ENCODE measurements at regions not wholly inside any gene's neighbourhood (a gene's known extent, or its start where the extent isn't known, plus 50 kb on each side); places are given as distances from the start of the nearest gene placed in this dataset.
"Not testable (repeated sequence)": the region's sequence is repeated elsewhere in the genome, so short reads cannot be mapped to it uniquely, and the experiment has no call there.

GRCh38 chr13:78047151-78047550 lies 128.5 kb upstream of the EDNRB start:
- Histone ChIP-seq H3K79me2 (ENCODE audit: insufficient read depth, low read length) (no peaks in the 10 kb centered on the region), H3K4me1 (ENCODE audit: insufficient read depth, low read length, severe bottlenecking) (no peaks in the 10 kb centered on the region), H3K9me3 (ENCODE audit: low read length) (no peaks in the 10 kb centered on the region), H3K27me3 (ENCODE audit: insufficient read depth, low read length) (no peaks in the 10 kb centered on the region), H3K27ac (ENCODE audit: low read depth, low read length, poor library complexity, severe bottlenecking) (no peak overlapping the region), H3K9me2 (ENCODE audit: low read depth, low read length) (no peaks in the 10 kb centered on the region), H3K9ac (ENCODE audit: low read length) (no peak overlapping the region), H4K20me1 (ENCODE audit: insufficient read depth, low read length) (no peaks in the 10 kb centered on the region), H3K4me3 (ENCODE audit: low read depth, low read length, poor library complexity, severe bottlenecking) (no peak overlapping the region), H3F3A (ENCODE audit: insufficient read depth, low read length) (no peaks in the 10 kb centered on the region), H2AFZ (ENCODE audit: low read length) (no peak overlapping the region), H3K36me3 (ENCODE audit: insufficient read depth, low read length) (no peaks in the 10 kb centered on the region), H3K4me2 (ENCODE audit: low read length) (no peak overlapping the region)
- no peak for TF ChIP-seq EZH2 (IDR thresholded peaks at IDR 0.05; ENCODE audit: borderline replicate concordance, low read length)
- no peak for TF ChIP-seq CTCF (IDR thresholded peaks at IDR 0.05; ENCODE audit: low read length)

GRCh38 chr13:78046331-78046730 lies 127.7 kb upstream of the EDNRB start:
- no peaks in the 10 kb centered on the region for H4K20me1 ChIP-seq (ENCODE audit: insufficient read depth, low read length)
- no peak for TF ChIP-seq EZH2 (IDR thresholded peaks at IDR 0.05; ENCODE audit: borderline replicate concordance, low read length)
- TF ChIP-seq CTCF (IDR thresholded peaks at IDR 0.05; ENCODE audit: low read length): no peak

GRCh38 chr13:78045916-78046315 lies 127.3 kb upstream of the EDNRB start:
- Histone ChIP-seq H2AFZ (ENCODE audit: low read length) (no peak overlapping the region), H3K9me2 (ENCODE audit: low read depth, low read length) (no peaks in the 10 kb centered on the region)

More at GRCh38 chr13:78046331-78046730, 127.7 kb upstream of the EDNRB start:
- Histone ChIP-seq H3K4me1 (ENCODE audit: insufficient read depth, low read length, severe bottlenecking) (no peaks in the 10 kb centered on the region), H3K79me2 (ENCODE audit: insufficient read depth, low read length) (no peaks in the 10 kb centered on the region), H3K4me2 (ENCODE audit: low read length) (no peak overlapping the region), H3F3A (ENCODE audit: insufficient read depth, low read length) (no peaks in the 10 kb centered on the region), H2AFZ (ENCODE audit: low read length) (no peak overlapping the region), H3K36me3 (ENCODE audit: insufficient read depth, low read length) (no peaks in the 10 kb centered on the region), H3K9ac (ENCODE audit: low read length) (no peak overlapping the region), H3K9me3 (ENCODE audit: low read length) (no peaks in the 10 kb centered on the region), H3K27me3 (ENCODE audit: insufficient read depth, low read length) (no peaks in the 10 kb centered on the region), H3K4me3 (ENCODE audit: low read depth, low read length, poor library complexity, severe bottlenecking) (no peak overlapping the region), H3K9me2 (ENCODE audit: low read depth, low read length) (no peaks in the 10 kb centered on the region), H3K27ac (ENCODE audit: low read depth, low read length, poor library complexity, severe bottlenecking) (no peak overlapping the region)

GRCh38 chr13:78041366-78041765 lies 122.7 kb upstream of the EDNRB start:
- not testable (repeated sequence) for H3K27ac ChIP-seq (ENCODE audit: low read depth, low read length, poor library complexity, severe bottlenecking); H3K4me3 ChIP-seq (ENCODE audit: low read depth, low read length, poor library complexity, severe bottlenecking); H3K4me2 ChIP-seq (ENCODE audit: low read length); H3K36me3 ChIP-seq (ENCODE audit: insufficient read depth, low read length); H2AFZ ChIP-seq (ENCODE audit: low read length); H3K9me3 ChIP-seq (ENCODE audit: low read length); H3K27me3 ChIP-seq (ENCODE audit: insufficient read depth, low read length); H3K9ac ChIP-seq (ENCODE audit: low read length); H4K20me1 ChIP-seq (ENCODE audit: insufficient read depth, low read length); H3K9me2 ChIP-seq (ENCODE audit: low read depth, low read length); H3F3A ChIP-seq (ENCODE audit: insufficient read depth, low read length); H3K4me1 ChIP-seq (ENCODE audit: insufficient read depth, low read length, severe bottlenecking); H3K79me2 ChIP-seq (ENCODE audit: insufficient read depth, low read length)

More at GRCh38 chr13:78045916-78046315, 127.3 kb upstream of the EDNRB start:
- Histone ChIP-seq H3K27me3 (ENCODE audit: insufficient read depth, low read length) (no peaks in the 10 kb centered on the region), H3K4me3 (ENCODE audit: low read depth, low read length, poor library complexity, severe bottlenecking) (no peak overlapping the region), H3K9ac (ENCODE audit: low read length) (no peak overlapping the region), H3K4me1 (ENCODE audit: insufficient read depth, low read length, severe bottlenecking) (no peaks in the 10 kb centered on the region), H4K20me1 (ENCODE audit: insufficient read depth, low read length) (no peaks in the 10 kb centered on the region), H3F3A (ENCODE audit: insufficient read depth, low read length) (no peaks in the 10 kb centered on the region), H3K79me2 (ENCODE audit: insufficient read depth, low read length) (no peaks in the 10 kb centered on the region), H3K36me3 (ENCODE audit: insufficient read depth, low read length) (no peaks in the 10 kb centered on the region), H3K4me2 (ENCODE audit: low read length) (no peak overlapping the region), H3K27ac (ENCODE audit: low read depth, low read length, poor library complexity, severe bottlenecking) (no peak overlapping the region), H3K9me3 (ENCODE audit: low read length) (no peaks in the 10 kb centered on the region)
- TF ChIP-seq CTCF (IDR thresholded peaks at IDR 0.05; ENCODE audit: low read length) (no peak), EZH2 (IDR thresholded peaks at IDR 0.05; ENCODE audit: borderline replicate concordance, low read length) (no peak)

All from OCI-LY1 (cell line).